ENCODE measurements at regions not wholly inside any gene's neighbourhood (a gene's known extent, or its start where the extent isn't known, plus 50 kb on each side); places are given as distances from the start of the nearest gene placed in this dataset.

DNA sequence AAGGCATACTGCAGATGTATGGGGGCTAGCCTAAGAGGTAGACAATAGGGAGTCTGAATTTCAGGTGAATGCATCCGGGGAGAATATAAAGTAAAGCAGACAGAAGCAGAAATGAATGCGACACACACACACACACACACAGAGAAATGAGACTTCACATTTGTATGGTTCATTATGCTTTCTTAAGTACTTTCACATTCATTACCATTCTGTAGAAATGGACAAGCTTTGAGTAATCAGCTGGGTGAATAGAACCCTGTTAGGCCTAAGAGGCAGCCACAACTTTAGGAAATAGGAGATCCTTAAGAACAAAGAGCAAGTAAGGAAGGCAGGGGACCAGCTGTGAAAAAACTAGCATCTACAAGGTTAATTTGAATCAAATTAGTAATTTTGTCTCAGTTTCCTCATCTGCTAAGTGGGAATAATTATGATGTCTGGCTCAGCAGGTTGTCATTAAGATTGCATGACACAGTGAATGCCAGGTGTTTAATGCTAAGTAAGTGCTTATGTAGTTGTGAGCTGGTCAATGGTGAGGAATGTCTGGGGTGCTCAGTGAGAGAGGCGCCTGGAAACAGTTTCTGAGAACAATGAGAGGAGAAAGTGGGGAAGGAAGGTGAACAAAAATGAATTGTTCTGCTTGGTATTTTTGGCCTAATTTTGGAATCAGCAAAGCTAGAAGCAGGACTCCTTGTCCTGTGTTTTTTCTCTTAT lies 265.8 kb upstream of the CLINT1 start:
- Histone ChIP-seq H3K27ac (ENCODE audit: low read length) (peak overlapping the region; percentile 5; the same call in 1 of the 2 replicates), H3K9me3 (replicated peaks; ENCODE audit: insufficient read depth, low read length) (no peaks in the 10 kb centered on the region), H4K20me1 (ENCODE audit: insufficient read depth, low read length) (no peaks in the 10 kb centered on the region), H3K9ac (ENCODE audit: low read length) (no peak overlapping the region), H3K4me3 (ENCODE audit: low read length) (no peak overlapping the region), H3K27me3 (replicated peaks; ENCODE audit: insufficient read depth, low read length) (no peaks in the 10 kb centered on the region), H3K79me2 (ENCODE audit: low read length) (no peaks in the 10 kb centered on the region), H3K9me2 (replicated peaks; ENCODE audit: insufficient read depth, low read length) (no peaks in the 10 kb centered on the region), H3K36me3 (replicated peaks; ENCODE audit: insufficient read depth, low read length) (no peaks in the 10 kb centered on the region), H3K4me2 (ENCODE audit: low read depth, low read length) (0 out of 2 replicates have a peak overlapping the region, but pooled peaks have one; percentile 68), H3F3A (ENCODE audit: insufficient read depth, low read length) (peaks cover 16% of the 10 kb centered on the region; the same call in 1 of the 2 replicates), H3K4me1 (ENCODE audit: low read length) (peaks cover 41% of the 10 kb centered on the region), H2AFZ (ENCODE audit: low read length) (no peak overlapping the region)
- TF ChIP-seq EZH2phosphoT487 (IDR thresholded peaks at IDR 0.05; ENCODE audit: low read length): no peak
- TF ChIP-seq EZH2 (optimal IDR thresholded peaks at IDR 0.05; ENCODE audit: low read depth, low read length): no peak
- TF ChIP-seq, protein P1, sequence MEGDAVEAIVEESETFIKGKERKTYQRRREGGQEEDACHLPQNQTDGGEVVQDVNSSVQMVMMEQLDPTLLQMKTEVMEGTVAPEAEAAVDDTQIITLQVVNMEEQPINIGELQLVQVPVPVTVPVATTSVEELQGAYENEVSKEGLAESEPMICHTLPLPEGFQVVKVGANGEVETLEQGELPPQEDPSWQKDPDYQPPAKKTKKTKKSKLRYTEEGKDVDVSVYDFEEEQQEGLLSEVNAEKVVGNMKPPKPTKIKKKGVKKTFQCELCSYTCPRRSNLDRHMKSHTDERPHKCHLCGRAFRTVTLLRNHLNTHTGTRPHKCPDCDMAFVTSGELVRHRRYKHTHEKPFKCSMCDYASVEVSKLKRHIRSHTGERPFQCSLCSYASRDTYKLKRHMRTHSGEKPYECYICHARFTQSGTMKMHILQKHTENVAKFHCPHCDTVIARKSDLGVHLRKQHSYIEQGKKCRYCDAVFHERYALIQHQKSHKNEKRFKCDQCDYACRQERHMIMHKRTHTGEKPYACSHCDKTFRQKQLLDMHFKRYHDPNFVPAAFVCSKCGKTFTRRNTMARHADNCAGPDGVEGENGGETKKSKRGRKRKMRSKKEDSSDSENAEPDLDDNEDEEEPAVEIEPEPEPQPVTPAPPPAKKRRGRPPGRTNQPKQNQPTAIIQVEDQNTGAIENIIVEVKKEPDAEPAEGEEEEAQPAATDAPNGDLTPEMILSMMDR (IDR thresholded peaks at IDR 0.05; ENCODE audit: low read length): no peak
- peak; percentile 50 for DNase-seq

DNA sequence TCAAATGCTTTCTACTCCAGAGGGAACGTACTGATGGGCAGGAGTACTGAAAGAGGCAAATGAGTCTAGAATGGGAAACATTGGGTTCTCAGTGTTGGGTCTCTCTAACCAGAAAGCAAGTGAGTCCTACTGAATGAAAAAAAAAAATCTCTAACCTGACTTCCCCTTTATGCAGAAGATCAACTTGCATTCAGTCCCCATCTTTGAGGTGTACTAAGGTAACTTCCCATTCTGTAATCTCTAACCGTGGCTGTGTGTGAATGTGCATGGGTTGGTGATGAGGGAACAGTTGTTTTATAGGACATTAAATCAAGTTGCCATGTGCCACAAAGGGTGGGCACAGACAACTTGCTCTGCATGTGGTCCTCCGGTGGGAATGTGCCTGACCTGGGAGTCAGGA lies 264.6 kb upstream of the CLINT1 start:
- Histone ChIP-seq H3K36me3 (replicated peaks; ENCODE audit: insufficient read depth, low read length) (no peaks in the 10 kb centered on the region), H3K9me3 (replicated peaks; ENCODE audit: insufficient read depth, low read length) (no peaks in the 10 kb centered on the region), H3K4me1 (ENCODE audit: low read length) (peaks cover 41% of the 10 kb centered on the region), H3K4me2 (ENCODE audit: low read depth, low read length) (peak overlapping the region; percentile 68), H3F3A (ENCODE audit: insufficient read depth, low read length) (peaks cover 16% of the 10 kb centered on the region; the same call in 1 of the 2 replicates), H4K20me1 (ENCODE audit: insufficient read depth, low read length) (no peaks in the 10 kb centered on the region), H3K27ac (ENCODE audit: low read length) (peak overlapping the region; percentile 17; the same call in 1 of the 2 replicates), H3K79me2 (ENCODE audit: low read length) (no peaks in the 10 kb centered on the region), H3K4me3 (ENCODE audit: low read length) (no peak overlapping the region), H3K9ac (ENCODE audit: low read length) (no peak overlapping the region), H3K9me2 (replicated peaks; ENCODE audit: insufficient read depth, low read length) (no peaks in the 10 kb centered on the region), H2AFZ (ENCODE audit: low read length) (no peak overlapping the region), H3K27me3 (replicated peaks; ENCODE audit: insufficient read depth, low read length) (no peaks in the 10 kb centered on the region)
- TF ChIP-seq EZH2 (optimal IDR thresholded peaks at IDR 0.05; ENCODE audit: low read depth, low read length): no peak
- no peak for TF ChIP-seq EZH2phosphoT487 (IDR thresholded peaks at IDR 0.05; ENCODE audit: low read length)
- TF ChIP-seq, protein P1 (IDR thresholded peaks at IDR 0.05; ENCODE audit: low read length): no peak
- DNase-seq: no peak

DNA sequence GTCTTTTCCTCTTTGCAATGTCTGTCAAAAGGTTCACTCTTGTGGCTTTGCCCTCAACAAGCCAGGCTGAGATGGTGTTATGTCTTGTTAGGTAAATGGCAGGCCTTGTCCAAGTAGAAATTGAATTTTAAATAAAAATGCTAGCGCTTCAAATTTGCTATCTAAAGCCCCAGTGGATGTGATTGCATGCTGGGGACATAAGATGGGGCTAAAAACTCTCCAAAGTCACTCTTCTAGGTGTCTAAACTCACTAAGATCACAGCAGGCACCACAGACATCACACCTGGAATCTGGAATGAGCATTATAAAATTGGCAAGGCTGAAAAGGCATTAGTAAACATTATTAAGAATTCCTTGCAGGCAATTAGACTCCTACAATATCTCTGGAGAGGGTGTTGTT lies 262.7 kb upstream of the CLINT1 start:
- H3F3A ChIP-seq (ENCODE audit: insufficient read depth, low read length): peaks cover 16% of the 10 kb centered on the region; the same call in 1 of the 2 replicates

More for the DNA sequence above, 262.7 kb upstream of the CLINT1 start:
- Histone ChIP-seq H3K4me3 (ENCODE audit: low read length) (no peak overlapping the region), H3K36me3 (replicated peaks; ENCODE audit: insufficient read depth, low read length) (no peaks in the 10 kb centered on the region), H3K9me2 (replicated peaks; ENCODE audit: insufficient read depth, low read length) (no peaks in the 10 kb centered on the region), H2AFZ (ENCODE audit: low read length) (no peak overlapping the region), H4K20me1 (ENCODE audit: insufficient read depth, low read length) (no peaks in the 10 kb centered on the region), H3K79me2 (ENCODE audit: low read length) (no peaks in the 10 kb centered on the region), H3K27ac (ENCODE audit: low read length) (no peak overlapping the region), H3K27me3 (replicated peaks; ENCODE audit: insufficient read depth, low read length) (no peaks in the 10 kb centered on the region), H3K4me2 (ENCODE audit: low read depth, low read length) (no peak overlapping the region), H3K9me3 (replicated peaks; ENCODE audit: insufficient read depth, low read length) (no peaks in the 10 kb centered on the region), H3K4me1 (ENCODE audit: low read length) (peaks cover 41% of the 10 kb centered on the region), H3K9ac (ENCODE audit: low read length) (no peak overlapping the region)
- no peak for DNase-seq
- TF ChIP-seq, protein P1 (IDR thresholded peaks at IDR 0.05; ENCODE audit: low read length): no peak
- TF ChIP-seq EZH2 (optimal IDR thresholded peaks at IDR 0.05; ENCODE audit: low read depth, low read length): no peak
- no peak for TF ChIP-seq EZH2phosphoT487 (IDR thresholded peaks at IDR 0.05; ENCODE audit: low read length)

All from MM.1S (cell line).